A549 (cell line): ENCODE measurements at regions not wholly inside any gene's neighbourhood (a gene's known extent, or its start where the extent isn't known, plus 50 kb on each side); places are given as distances from the start of the nearest gene placed in this dataset.
"Not testable (repeated sequence)": the region's sequence is repeated elsewhere in the genome, so short reads cannot be mapped to it uniquely, and the experiment has no call there.

Source experiments
- POLR2A ChIP-seq: IDR thresholded peaks from 2 replicates; pipeline ENCODE4 v1.6.1; 2012; ENCODE audit warnings: mild to moderate bottlenecking, low read length
- ZFP36 ChIP-seq: fragments of 450-650 bp; IDR thresholded peaks from 2 replicates; pipeline ENCODE4 v1.6.1; 2014; ENCODE audit warnings: borderline replicate concordance; ENCODE audit not compliant: partially characterized antibody

- TF ChIP-seq ZFP36, POLR2A: not testable (repeated sequence)
Measured at GRCh38 chr13:18567890-18568289, 613.7 kb downstream of the TUBA3C start.
